Chondrocyte (in vitro differentiated cells): ENCODE measurements at regions not wholly inside any gene's neighbourhood (a gene's known extent, or its start where the extent isn't known, plus 50 kb on each side); places are given as distances from the start of the nearest gene placed in this dataset.

ENCODE experiments used
- DNase-seq: peaks from one replicate; pipeline ENCODE4 v3.0.0; 2021; ENCODE audit warnings: mixed read lengths, low spot score
- H3K27ac Mint-ChIP-seq: one replicate; pipeline ENCODE4 v1.8.0; 2021; ENCODE audit warnings: mild to moderate bottlenecking, moderate library complexity, mixed read lengths; ENCODE audit not compliant: unreplicated experiment
- H3K27me3 Mint-ChIP-seq: 2 replicates; pipeline ENCODE4 v1.8.0; 2021; ENCODE audit warnings: low read depth, mixed read lengths
- H3K36me3 Mint-ChIP-seq: 2 replicates; pipeline ENCODE4 v1.8.0; 2021; ENCODE audit warnings: low read depth, mixed read lengths
- H3K4me1 Mint-ChIP-seq: 2 replicates; pipeline ENCODE4 v1.8.0; 2021; ENCODE audit warnings: low read depth, mild to moderate bottlenecking, mixed read lengths
- H3K4me3 Mint-ChIP-seq: one replicate; pipeline ENCODE4 v1.8.0; 2021; ENCODE audit warnings: mild to moderate bottlenecking, moderate library complexity, mixed read lengths; ENCODE audit not compliant: unreplicated experiment
- H3K9me3 Mint-ChIP-seq: 2 replicates; pipeline ENCODE4 v1.8.0; 2021; ENCODE audit warnings: low read depth, mixed read lengths
- CTCF ChIP-seq: fragments of 200-600 bp; sonication (generic); IDR thresholded peaks from 2 replicates; pipeline ENCODE4 v1.5.0; 2021; ENCODE audit warnings: antibody characterized with exemption, mild to moderate bottlenecking, moderate library complexity

DNA sequence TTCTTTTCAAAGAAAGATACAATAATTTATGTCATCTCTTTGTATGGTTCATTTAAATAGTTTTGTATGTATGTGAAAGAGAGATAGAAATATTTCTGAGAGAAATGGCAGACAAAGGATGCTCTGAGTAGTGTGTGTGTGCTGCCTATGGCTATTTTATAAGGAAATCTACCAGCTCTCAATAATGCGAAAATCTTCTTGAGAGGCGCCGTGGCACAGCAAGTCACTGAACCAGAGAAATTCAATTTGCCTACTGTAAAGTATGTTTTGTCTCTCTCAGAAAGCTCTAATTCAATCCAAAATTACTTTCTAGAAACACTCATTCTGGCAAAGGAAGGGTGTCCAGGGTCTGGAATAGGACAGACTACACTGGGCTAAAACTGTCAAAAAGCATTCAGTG, 1981.1 kb downstream of the EFNA5 start:
- no peaks in the 10 kb centered on the region for H3K27me3 Mint-ChIP-seq
- H3K4me3 Mint-ChIP-seq: no peak overlapping the region
- TF ChIP-seq CTCF: no peak
- no peak overlapping the region for H3K27ac Mint-ChIP-seq
- no peaks in the 10 kb centered on the region for H3K36me3 Mint-ChIP-seq
- H3K4me1 Mint-ChIP-seq: no peaks in the 10 kb centered on the region
- peaks cover 3% of the 10 kb centered on the region for H3K9me3 Mint-ChIP-seq
- no peak for DNase-seq

- Mint-ChIP-seq H3K27ac (no peak overlapping the region), H3K27me3 (no peaks in the 10 kb centered on the region), H3K36me3 (no peaks in the 10 kb centered on the region), H3K4me3 (no peak overlapping the region), H3K4me1 (no peaks in the 10 kb centered on the region), H3K9me3 (no peaks in the 10 kb centered on the region)
- DNase-seq: no peak
- TF ChIP-seq CTCF: no peak
Measured at GRCh38 chr5:105688227-105688792, 1982.4 kb downstream of the EFNA5 start.

GRCh38 chr5:105687493-105687892, 1983.2 kb downstream of the EFNA5 start:
- no peak for TF ChIP-seq CTCF
- H3K9me3 Mint-ChIP-seq: no peaks in the 10 kb centered on the region
- no peak overlapping the region for H3K4me3 Mint-ChIP-seq
- no peak overlapping the region for H3K27ac Mint-ChIP-seq
- H3K36me3 Mint-ChIP-seq: no peaks in the 10 kb centered on the region
- no peak for DNase-seq
- H3K4me1 Mint-ChIP-seq: no peaks in the 10 kb centered on the region
- H3K27me3 Mint-ChIP-seq: no peaks in the 10 kb centered on the region

GRCh38 chr5:105685884-105686283, 1984.9 kb downstream of the EFNA5 start:
- Mint-ChIP-seq H3K36me3 (no peaks in the 10 kb centered on the region), H3K27me3 (no peaks in the 10 kb centered on the region), H3K9me3 (no peaks in the 10 kb centered on the region), H3K4me3 (no peak overlapping the region), H3K4me1 (no peaks in the 10 kb centered on the region), H3K27ac (no peak overlapping the region)
- TF ChIP-seq CTCF: no peak
- DNase-seq: no peak

DNA sequence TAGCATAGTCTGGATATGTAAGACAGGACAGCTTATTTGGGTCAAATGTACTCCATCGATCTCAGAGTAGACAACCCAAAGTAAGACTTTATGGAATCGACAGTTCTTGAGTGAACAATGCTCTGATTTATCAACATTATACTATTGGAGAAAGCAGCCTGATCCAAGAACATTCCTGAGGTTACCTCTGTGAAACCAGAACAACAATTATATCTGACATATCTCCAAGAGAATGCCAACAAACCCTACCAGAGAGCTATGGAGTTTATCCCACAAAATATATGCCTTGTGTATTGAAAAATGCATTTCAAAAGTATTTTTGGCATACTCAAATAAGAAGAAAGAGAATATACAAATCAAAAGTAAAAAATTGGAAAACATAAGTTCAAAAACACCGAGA, 1985.9 kb downstream of the EFNA5 start:
- H3K27ac Mint-ChIP-seq: no peak overlapping the region
- no peaks in the 10 kb centered on the region for H3K27me3 Mint-ChIP-seq
- no peak overlapping the region for H3K4me3 Mint-ChIP-seq
- H3K4me1 Mint-ChIP-seq: no peaks in the 10 kb centered on the region
- no peak for TF ChIP-seq CTCF
- DNase-seq: no peak
- no peaks in the 10 kb centered on the region for H3K36me3 Mint-ChIP-seq
- H3K9me3 Mint-ChIP-seq: no peaks in the 10 kb centered on the region
